A673 (cell line): ENCODE measurements at regions not wholly inside any gene's neighbourhood (a gene's known extent, or its start where the extent isn't known, plus 50 kb on each side); places are given as distances from the start of the nearest gene placed in this dataset.

Source experiments
- CTCF ChIP-seq: fragments of 300-800, 200-600 bp; sonication (generic); conservative IDR thresholded peaks from 2 replicates; pipeline ENCODE4 v1.5.1; 2017; ENCODE audit warnings: low read depth, mild to moderate bottlenecking, antibody characterized with exemption, low read length, moderate library complexity, mixed read lengths
- EZH2 ChIP-seq: fragments of 200-600 bp; sonication (generic); IDR thresholded peaks from 2 replicates; pipeline ENCODE4 v1.6.1; 2017; ENCODE audit warnings: borderline replicate concordance, low read depth, mild to moderate bottlenecking, mixed read lengths, antibody characterized with exemption, low read length; ENCODE audit not compliant: poor library complexity, severe bottlenecking

- TF ChIP-seq CTCF (peak; percentile 74), EZH2 (no peak)
These were observed 280.3 kb upstream of the SYNCRIP start for GRCh38 chr6:85923013-85923430.
